GM21360 (cell line): ENCODE measurements at regions not wholly inside any gene's neighbourhood (a gene's known extent, or its start where the extent isn't known, plus 50 kb on each side); places are given as distances from the start of the nearest gene placed in this dataset.

Source experiments
- ATAC-seq: cut with Tn5 transposase; IDR thresholded peaks from one replicate; pipeline ENCODE4 v1.9.1; 2021; ENCODE audit warnings: mild to moderate bottlenecking, moderate library complexity; ENCODE audit not compliant: unreplicated experiment

- ATAC-seq, result no peak
Measured at GRCh38 chr10:43982250-43982649, 333.6 kb upstream of the ZNF32 start.

DNA sequence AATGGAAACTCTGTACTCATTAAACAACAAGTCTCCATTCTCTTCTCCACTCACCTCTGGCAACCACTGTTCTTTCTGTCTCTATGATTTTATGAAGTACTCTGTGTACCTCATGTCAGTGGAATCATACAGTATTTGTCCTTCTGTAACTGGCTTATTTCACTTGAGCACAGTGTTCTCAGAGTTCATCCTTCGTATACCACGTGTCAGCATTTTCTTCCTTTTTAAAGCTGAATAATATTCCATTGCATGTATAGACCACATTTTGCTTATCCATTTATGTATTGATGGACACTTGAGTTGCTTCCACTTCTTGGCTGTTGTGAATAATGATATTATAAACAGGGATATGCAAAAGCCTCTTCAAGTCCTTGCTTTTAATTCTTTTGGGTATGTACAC lies 333.0 kb upstream of the ZNF32 start:
- ATAC-seq, result no peak

DNA sequence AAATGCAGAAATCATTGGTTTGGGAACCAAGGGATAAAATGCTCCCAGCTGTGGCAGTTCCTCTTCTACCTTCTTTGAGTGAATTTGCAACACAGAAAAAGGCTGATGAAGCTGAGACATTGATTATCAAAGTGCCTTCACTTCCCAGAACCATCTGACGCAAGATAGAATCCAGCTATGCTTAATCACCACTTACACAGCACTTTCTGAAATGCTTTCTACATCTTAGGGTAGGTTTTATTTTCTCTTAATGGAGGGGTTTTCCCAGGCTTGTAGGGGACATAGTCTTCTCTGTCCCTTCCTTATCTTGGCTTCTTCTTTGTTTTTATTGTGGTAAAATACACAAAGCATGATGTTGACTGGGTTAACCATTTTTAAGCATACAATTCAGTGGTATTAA lies 332.6 kb upstream of the ZNF32 start:
- no peak for ATAC-seq

DNA sequence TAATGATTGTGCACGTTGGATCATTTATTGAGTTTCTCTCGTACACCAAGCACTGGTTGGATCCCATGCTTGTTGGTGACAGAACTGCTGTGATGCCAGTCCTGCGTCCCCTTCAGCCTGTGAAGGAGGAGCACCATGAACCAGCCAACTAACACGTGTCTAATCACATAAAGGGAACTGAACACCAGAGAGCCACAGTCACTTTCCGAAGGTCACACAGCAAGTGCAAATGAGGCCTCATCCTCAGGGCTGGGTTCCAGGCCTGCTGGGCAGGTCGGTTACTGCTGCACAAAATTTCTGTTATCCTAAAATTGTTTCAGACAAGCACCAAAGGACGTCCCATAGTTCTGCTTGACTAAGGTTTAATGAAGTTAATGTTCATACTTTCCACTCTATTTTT lies 332.0 kb upstream of the ZNF32 start:
- ATAC-seq, result no peak

GRCh38 chr10:43980313-43980712 lies 331.6 kb upstream of the ZNF32 start:
- no peak for ATAC-seq

- ATAC-seq, result no peak
Measured at GRCh38 chr10:43979551-43979950, 330.9 kb upstream of the ZNF32 start.

GRCh38 chr10:43978936-43979335 lies 330.3 kb upstream of the ZNF32 start:
- ATAC-seq, result no peak

DNA sequence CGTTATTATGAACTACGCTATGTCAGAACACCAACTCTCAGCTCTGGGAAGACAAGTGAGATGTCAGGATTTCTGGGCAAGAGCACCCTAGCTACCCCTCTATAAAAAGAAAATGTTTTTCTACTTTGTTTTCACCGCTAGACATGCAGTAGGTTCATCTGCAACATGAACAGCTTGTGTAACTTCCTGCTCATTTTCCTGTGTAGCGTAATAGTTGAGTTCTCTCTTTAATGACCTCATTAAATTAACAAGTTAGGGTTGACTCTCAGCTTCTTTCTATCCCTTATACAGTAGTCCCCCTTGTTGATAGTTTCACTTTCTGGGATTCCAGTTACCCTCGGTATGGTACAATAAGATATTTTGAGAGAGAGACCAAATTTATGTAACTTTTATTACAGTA lies 329.4 kb upstream of the ZNF32 start:
- ATAC-seq, result no peak

DNA sequence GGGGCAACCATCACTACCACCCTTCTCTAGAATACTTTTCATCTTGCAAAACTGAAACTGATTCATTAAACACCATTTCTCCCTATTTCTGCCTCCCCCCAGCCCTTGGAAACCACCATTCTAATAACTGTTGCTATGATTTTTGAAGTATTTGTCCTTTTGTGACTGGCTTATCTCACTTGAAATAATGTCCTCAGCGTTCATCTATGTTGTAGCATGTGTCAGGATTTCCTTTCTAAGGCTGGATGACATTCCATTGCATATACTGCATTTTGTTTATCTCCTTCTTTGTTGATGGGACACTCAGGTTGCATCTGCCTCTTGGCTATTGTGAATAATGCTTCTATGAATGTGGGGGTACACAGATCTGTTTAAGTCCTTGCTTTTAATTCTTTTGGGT lies 327.6 kb upstream of the ZNF32 start:
- no peak for ATAC-seq

DNA sequence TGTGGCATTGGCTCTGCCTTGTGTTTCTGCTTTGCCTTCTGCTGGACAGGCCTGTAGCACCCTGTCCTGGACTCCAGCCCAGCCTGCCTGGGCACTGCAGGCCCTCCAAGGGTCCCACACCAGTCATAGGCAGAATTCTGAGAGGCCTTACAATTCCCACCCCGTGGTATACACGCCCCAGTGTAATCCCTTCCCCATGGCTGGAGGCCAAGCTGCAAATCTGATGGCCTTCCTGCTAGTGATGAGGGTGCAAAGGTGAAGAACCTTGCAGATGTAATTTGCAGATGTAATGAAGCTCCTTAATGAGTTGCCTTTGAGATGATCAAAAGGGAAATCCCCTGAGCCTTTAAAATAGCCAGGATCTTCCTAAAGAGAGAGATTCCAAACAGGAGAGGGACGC lies 325.1 kb upstream of the ZNF32 start:
- ATAC-seq, result no peak

- no peak for ATAC-seq
Measured at GRCh38 chr10:43972976-43973647, 324.4 kb upstream of the ZNF32 start.

GRCh38 chr10:43971981-43972380 lies 323.3 kb upstream of the ZNF32 start:
- ATAC-seq, result no peak

DNA sequence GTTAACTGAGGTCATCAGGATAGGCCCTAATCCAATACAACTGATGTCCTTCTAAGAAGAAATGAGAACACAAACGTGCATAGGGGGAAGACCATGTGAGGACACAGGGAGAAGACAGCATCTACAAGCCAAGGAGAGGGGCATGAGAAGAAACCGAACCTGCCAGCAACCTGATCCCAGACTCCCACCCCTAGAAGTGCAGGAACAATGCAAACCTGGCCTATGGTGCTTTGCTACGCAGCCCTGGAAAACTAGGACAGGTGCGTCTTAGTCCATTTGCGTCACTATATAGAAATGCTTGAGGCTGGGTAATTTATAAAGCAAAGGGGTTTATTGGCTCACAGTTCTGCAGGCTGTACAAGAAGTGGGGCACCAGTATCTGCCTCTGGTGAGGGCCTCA lies 322.6 kb upstream of the ZNF32 start:
- ATAC-seq, result no peak

DNA sequence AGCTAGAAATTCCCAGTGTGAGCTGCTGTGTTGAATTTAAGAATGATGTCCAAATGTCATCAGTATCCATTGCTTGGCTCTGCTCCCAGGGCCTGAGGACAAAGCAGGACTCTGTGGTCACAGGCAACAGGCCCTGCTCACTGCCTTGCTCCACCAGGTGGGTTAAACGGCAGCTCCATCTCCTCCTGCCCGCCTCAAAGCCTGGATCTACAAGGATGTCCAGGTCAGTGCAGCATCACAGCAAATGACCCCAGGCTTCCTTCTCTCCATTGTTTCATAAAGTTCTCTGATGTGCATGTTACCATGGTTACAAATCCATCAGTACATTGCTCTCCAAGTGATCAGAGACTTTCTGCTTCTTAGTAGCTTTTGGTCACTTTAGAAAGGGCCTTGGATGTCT lies 322.0 kb upstream of the ZNF32 start:
- ATAC-seq, result no peak

GRCh38 chr10:43970018-43970698 lies 321.5 kb upstream of the ZNF32 start:
- no peak for ATAC-seq

- ATAC-seq, result no peak
Measured at GRCh38 chr10:43969506-43969905, 320.8 kb upstream of the ZNF32 start.

- no peak for ATAC-seq
Measured at GRCh38 chr10:43968961-43969360, 320.3 kb upstream of the ZNF32 start.

DNA sequence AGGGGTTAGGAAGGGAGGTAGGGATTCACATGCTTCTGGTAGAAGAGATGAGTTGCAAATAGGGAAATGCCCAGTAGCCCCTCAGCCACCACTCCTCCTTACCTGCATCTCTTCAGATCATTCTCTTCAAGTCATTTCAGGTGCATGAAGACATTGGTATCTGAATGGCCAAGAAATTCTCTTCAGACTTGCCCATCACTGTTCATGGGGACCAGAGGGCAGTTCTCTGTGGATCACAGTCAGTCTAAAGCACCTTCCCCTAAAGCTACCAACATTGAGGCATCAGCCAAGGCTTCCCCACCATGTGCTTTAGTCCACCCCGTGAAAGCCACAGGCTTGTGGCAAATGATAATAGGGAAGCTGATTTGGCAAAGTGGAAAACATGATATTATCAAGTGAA lies 319.4 kb upstream of the ZNF32 start:
- ATAC-seq, result no peak

GRCh38 chr10:43966571-43966965 lies 317.9 kb upstream of the ZNF32 start:
- ATAC-seq, result no peak

- no peak for ATAC-seq
Measured at GRCh38 chr10:43965918-43966570, 317.4 kb upstream of the ZNF32 start.

DNA sequence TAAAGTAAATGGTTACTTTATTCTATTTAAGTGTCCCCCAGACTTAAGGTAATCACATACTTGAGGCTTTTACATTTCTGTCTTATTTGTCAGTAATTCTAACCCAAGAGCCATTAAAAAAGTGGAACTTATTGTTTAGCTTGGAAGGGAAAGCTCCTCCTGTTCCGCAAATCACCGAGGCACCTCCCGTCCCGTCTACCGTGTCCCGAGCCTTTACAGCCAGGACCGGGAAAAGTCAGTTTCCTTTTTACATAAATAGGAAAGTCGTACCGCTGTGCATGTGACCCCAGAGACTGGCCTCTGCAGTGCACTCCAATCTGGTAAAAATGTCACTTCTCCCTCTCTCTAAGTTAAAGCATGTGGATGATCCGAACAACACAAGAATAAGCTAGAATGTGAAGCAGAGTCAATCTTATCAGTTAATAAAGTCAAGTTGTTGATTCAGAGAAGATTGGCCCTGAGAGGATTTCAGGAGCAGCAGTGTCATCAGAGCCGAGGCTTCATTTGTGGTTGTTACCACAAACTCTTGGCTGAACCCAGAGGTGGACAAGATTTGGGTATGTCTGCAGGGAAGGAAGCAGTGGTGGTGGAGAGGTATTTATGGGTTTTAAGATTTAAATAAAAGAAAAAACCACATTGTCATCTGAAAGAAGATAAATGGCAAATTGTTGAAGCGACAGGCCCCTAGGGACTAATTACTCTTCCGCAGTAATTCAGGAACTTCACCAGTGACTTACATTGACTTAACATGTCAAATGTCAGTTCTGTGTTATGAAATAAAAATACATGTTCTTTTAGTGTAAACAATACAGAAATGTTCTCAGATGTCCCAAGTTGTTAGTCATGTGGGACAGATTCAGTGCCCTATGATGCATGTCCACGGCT lies 316.6 kb upstream of the ZNF32 start:
- no peak for ATAC-seq
